Activated CD4-positive, alpha-beta T cell treated with anti-CD3 and anti-CD28 coated beads for 36 hours (primary cell): ENCODE measurements at regions not wholly inside any gene's neighbourhood (a gene's known extent, or its start where the extent isn't known, plus 50 kb on each side); places are given as distances from the start of the nearest gene placed in this dataset.

Source experiments
- ATAC-seq: fragments of 200-7000 bp; cut with Tn5 transposase; one replicate; pipeline ENCODE4 v1.10.0; 2021; ENCODE audit warnings: mild to moderate bottlenecking, moderate library complexity
- CTCF ChIA-PET: fragments of 350-600 bp; sonication (Branson Sonifier 250); formaldehyde crosslinking; loops from one replicate; lab custom pipeline; 2021; ENCODE audit warnings: antibody characterized with exemption; lab: Charles Lee
- POLR2A ChIA-PET: fragments of 350-600 bp; sonication (Branson Sonifier 250); formaldehyde crosslinking; loops from one replicate; lab custom pipeline; 2021; ENCODE audit warnings: antibody characterized with exemption, inconsistent platforms; lab: Charles Lee
- DNase-seq: peaks from one replicate; pipeline ENCODE4 v3.0.0-alpha.2; 2020
- H3K27ac Mint-ChIP-seq: one replicate; pipeline ENCODE4 v1.8.0; 2021; ENCODE audit warnings: mixed read lengths
- H3K27me3 Mint-ChIP-seq: one replicate; pipeline ENCODE4 v1.8.0; 2021; ENCODE audit warnings: mixed read lengths
- H3K36me3 Mint-ChIP-seq: one replicate; pipeline ENCODE4 v1.8.0; 2021; ENCODE audit warnings: low read depth, mixed read lengths
- H3K4me1 Mint-ChIP-seq: one replicate; pipeline ENCODE4 v1.8.0; 2021; ENCODE audit warnings: mixed read lengths
- H3K4me3 Mint-ChIP-seq: one replicate; pipeline ENCODE4 v1.8.0; 2021; ENCODE audit warnings: mild to moderate bottlenecking, moderate library complexity, mixed read lengths
- H3K9me3 Mint-ChIP-seq: one replicate; pipeline ENCODE4 v1.8.0; 2021; ENCODE audit warnings: low read depth, mixed read lengths
- intact Hi-C, 2 experiments: fragments of 100-400 bp; cut with DNase I in 1 of 2; cut with micrococcal nuclease in 1 of 2; formaldehyde crosslinking; loops; one replicate each; pipeline versions ENCODE4 v1.14.2 to v1.15.1; 2022 to 2024; cut with DNase I, micrococcal nuclease

GRCh38 chr11:25159341-25159740 lies 662.5 kb downstream of the LUZP2 start:
- intact Hi-C loops = no loop called here
- no peaks in the 10 kb centered on the region for H3K4me1 Mint-ChIP-seq
- peaks cover 10% of the 10 kb centered on the region for H3K9me3 Mint-ChIP-seq
- no peak overlapping the region for H3K27ac Mint-ChIP-seq
- ChIA-PET POLR2A (no interaction called here), CTCF (no interaction called here)
- no peak overlapping the region for H3K4me3 Mint-ChIP-seq
- no peaks in the 10 kb centered on the region for H3K36me3 Mint-ChIP-seq
- ATAC-seq (no peak), DNase-seq (no peak)
- H3K27me3 Mint-ChIP-seq = no peaks in the 10 kb centered on the region

- no peak for ATAC-seq
- Mint-ChIP-seq H3K27ac (no peak overlapping the region), H3K9me3 (peaks cover 4% of the 10 kb centered on the region), H3K27me3 (no peaks in the 10 kb centered on the region), H3K36me3 (no peaks in the 10 kb centered on the region), H3K4me1 (no peaks in the 10 kb centered on the region), H3K4me3 (no peak overlapping the region)
- no peak for DNase-seq
- CTCF ChIA-PET = no interaction called here
- POLR2A ChIA-PET = no interaction called here
- intact Hi-C loops = no loop called here
These were observed 666.6 kb downstream of the LUZP2 start for GRCh38 chr11:25163421-25163820.

- H3K27me3 Mint-ChIP-seq = no peaks in the 10 kb centered on the region
- H3K36me3 Mint-ChIP-seq = no peaks in the 10 kb centered on the region
- POLR2A ChIA-PET = no interaction called here
- peaks cover 7% of the 10 kb centered on the region for H3K9me3 Mint-ChIP-seq
- H3K27ac Mint-ChIP-seq = no peak overlapping the region
- intact Hi-C loops = no loop called here
- no peaks in the 10 kb centered on the region for H3K4me1 Mint-ChIP-seq
- H3K4me3 Mint-ChIP-seq = no peak overlapping the region
- ATAC-seq = no peak
- CTCF ChIA-PET = no interaction called here
- DNase-seq = no peak
These were observed 683.3 kb downstream of the LUZP2 start for GRCh38 chr11:25180187-25180586.

- H3K27me3 Mint-ChIP-seq = no peaks in the 10 kb centered on the region
- ATAC-seq = no peak
These were observed 686.6 kb downstream of the LUZP2 start for GRCh38 chr11:25183411-25183810.

GRCh38 chr11:25197515-25197914 lies 700.7 kb downstream of the LUZP2 start:
- peaks cover 6% of the 10 kb centered on the region for H3K9me3 Mint-ChIP-seq
- intact Hi-C loops = no loop called here
- H3K27ac Mint-ChIP-seq = no peak overlapping the region
- no peak for ATAC-seq
- POLR2A ChIA-PET = no interaction called here
- H3K4me1 Mint-ChIP-seq = no peaks in the 10 kb centered on the region
- DNase-seq = no peak
- no peaks in the 10 kb centered on the region for H3K36me3 Mint-ChIP-seq
- CTCF ChIA-PET = interaction anchor here (1.3 kb wide), 1 partner anchor 29 kb away, joined by 3 read pairs; no protein-coding TSS in a partner anchor
- H3K27me3 Mint-ChIP-seq = no peaks in the 10 kb centered on the region
- H3K4me3 Mint-ChIP-seq = no peak overlapping the region

More at GRCh38 chr11:25183411-25183810, 686.6 kb downstream of the LUZP2 start:
- H3K4me3 Mint-ChIP-seq = no peak overlapping the region
- no peak for DNase-seq
- no peaks in the 10 kb centered on the region for H3K36me3 Mint-ChIP-seq
- intact Hi-C loops = no loop called here
- ChIA-PET POLR2A (no interaction called here), CTCF (no interaction called here)
- peaks cover 6% of the 10 kb centered on the region for H3K9me3 Mint-ChIP-seq
- no peak overlapping the region for H3K27ac Mint-ChIP-seq
- no peaks in the 10 kb centered on the region for H3K4me1 Mint-ChIP-seq

GRCh38 chr11:25198704-25199103 lies 701.9 kb downstream of the LUZP2 start:
- no peak for DNase-seq
- POLR2A ChIA-PET = no interaction called here
- no peak overlapping the region for H3K27ac Mint-ChIP-seq
- CTCF ChIA-PET = no interaction called here
- peaks cover 8% of the 10 kb centered on the region for H3K9me3 Mint-ChIP-seq
- H3K27me3 Mint-ChIP-seq = no peaks in the 10 kb centered on the region
- no peak for ATAC-seq
- H3K4me1 Mint-ChIP-seq = no peaks in the 10 kb centered on the region
- intact Hi-C loops = no loop called here
- no peaks in the 10 kb centered on the region for H3K36me3 Mint-ChIP-seq
- H3K4me3 Mint-ChIP-seq = no peak overlapping the region

- ATAC-seq (no peak), DNase-seq (no peak)
- Mint-ChIP-seq H3K9me3 (peaks cover 11% of the 10 kb centered on the region), H3K27me3 (no peaks in the 10 kb centered on the region), H3K4me1 (no peaks in the 10 kb centered on the region), H3K4me3 (no peak overlapping the region), H3K27ac (no peak overlapping the region), H3K36me3 (no peaks in the 10 kb centered on the region)
- ChIA-PET POLR2A (no interaction called here), CTCF (no interaction called here)
- intact Hi-C loops = no loop called here
These were observed 704.1 kb downstream of the LUZP2 start for GRCh38 chr11:25200925-25201324.

- intact Hi-C loops = no loop called here
These were observed 709.9 kb downstream of the LUZP2 start for GRCh38 chr11:25206762-25207161.

GRCh38 chr11:25211635-25212254 lies 714.9 kb downstream of the LUZP2 start:
- Mint-ChIP-seq H3K9me3 (peaks cover 3% of the 10 kb centered on the region), H3K27ac (no peak overlapping the region), H3K36me3 (no peaks in the 10 kb centered on the region), H3K4me1 (no peaks in the 10 kb centered on the region), H3K4me3 (no peak overlapping the region), H3K27me3 (no peaks in the 10 kb centered on the region)
- ChIA-PET CTCF (interaction anchor here (0.7 kb wide), 1 partner anchor 35 kb away, joined by 3 read pairs; no protein-coding TSS in a partner anchor), POLR2A (no interaction called here)
- intact Hi-C loops = no loop called here
- DNase-seq (no peak), ATAC-seq (no peak)

More at GRCh38 chr11:25206762-25207161, 709.9 kb downstream of the LUZP2 start:
- peaks cover 12% of the 10 kb centered on the region for H3K9me3 Mint-ChIP-seq
- CTCF ChIA-PET = no interaction called here
- H3K4me1 Mint-ChIP-seq = no peaks in the 10 kb centered on the region
- H3K36me3 Mint-ChIP-seq = no peaks in the 10 kb centered on the region
- ATAC-seq = no peak
- POLR2A ChIA-PET = no interaction called here
- no peak for DNase-seq
- no peaks in the 10 kb centered on the region for H3K27me3 Mint-ChIP-seq
- no peak overlapping the region for H3K4me3 Mint-ChIP-seq
- no peak overlapping the region for H3K27ac Mint-ChIP-seq

GRCh38 chr11:25214535-25215176 lies 717.8 kb downstream of the LUZP2 start:
- H3K36me3 Mint-ChIP-seq = no peaks in the 10 kb centered on the region
- H3K27ac Mint-ChIP-seq = no peak overlapping the region
- POLR2A ChIA-PET = no interaction called here
- no peak overlapping the region for H3K4me3 Mint-ChIP-seq
- CTCF ChIA-PET = no interaction called here
- DNase-seq = no peak
- H3K27me3 Mint-ChIP-seq = no peaks in the 10 kb centered on the region
- no peak for ATAC-seq
- H3K4me1 Mint-ChIP-seq = no peaks in the 10 kb centered on the region
- H3K9me3 Mint-ChIP-seq = no peaks in the 10 kb centered on the region
- intact Hi-C loops = no loop called here

- no peak for ATAC-seq
- CTCF ChIA-PET = no interaction called here
These were observed 721.2 kb downstream of the LUZP2 start for GRCh38 chr11:25218036-25218435.

GRCh38 chr11:25225078-25225477 lies 728.2 kb downstream of the LUZP2 start:
- Mint-ChIP-seq H3K9me3 (peaks cover 30% of the 10 kb centered on the region), H3K36me3 (no peaks in the 10 kb centered on the region), H3K4me1 (no peaks in the 10 kb centered on the region), H3K27me3 (no peaks in the 10 kb centered on the region), H3K4me3 (no peak overlapping the region), H3K27ac (no peak overlapping the region)
- intact Hi-C loops = no loop called here
- no peak for ATAC-seq
- POLR2A ChIA-PET = no interaction called here
- CTCF ChIA-PET = interaction anchor here (0.6 kb wide), 1 partner anchor 18 kb away, joined by 4 read pairs; no protein-coding TSS in a partner anchor
- no peak for DNase-seq

More at GRCh38 chr11:25218036-25218435, 721.2 kb downstream of the LUZP2 start:
- Mint-ChIP-seq H3K27me3 (no peaks in the 10 kb centered on the region), H3K9me3 (peaks cover 11% of the 10 kb centered on the region), H3K27ac (no peak overlapping the region), H3K36me3 (no peaks in the 10 kb centered on the region), H3K4me1 (no peaks in the 10 kb centered on the region), H3K4me3 (no peak overlapping the region)
- intact Hi-C loops = no loop called here
- DNase-seq = no peak
- POLR2A ChIA-PET = no interaction called here
